GM12892 (cell line): ENCODE measurements at regions not wholly inside any gene's neighbourhood (a gene's known extent, or its start where the extent isn't known, plus 50 kb on each side); places are given as distances from the start of the nearest gene placed in this dataset.

Experiments
- POLR2A ChIP-seq: IDR thresholded peaks from 2 replicates; pipeline ENCODE4 v1.6.1; 2011; ENCODE audit warnings: low read depth, low read length, control low read depth
- POLR2AphosphoS5 ChIP-seq: IDR thresholded peaks from 2 replicates; pipeline ENCODE4 v1.6.1; 2011; ENCODE audit warnings: low read depth, low read length, control low read depth

DNA sequence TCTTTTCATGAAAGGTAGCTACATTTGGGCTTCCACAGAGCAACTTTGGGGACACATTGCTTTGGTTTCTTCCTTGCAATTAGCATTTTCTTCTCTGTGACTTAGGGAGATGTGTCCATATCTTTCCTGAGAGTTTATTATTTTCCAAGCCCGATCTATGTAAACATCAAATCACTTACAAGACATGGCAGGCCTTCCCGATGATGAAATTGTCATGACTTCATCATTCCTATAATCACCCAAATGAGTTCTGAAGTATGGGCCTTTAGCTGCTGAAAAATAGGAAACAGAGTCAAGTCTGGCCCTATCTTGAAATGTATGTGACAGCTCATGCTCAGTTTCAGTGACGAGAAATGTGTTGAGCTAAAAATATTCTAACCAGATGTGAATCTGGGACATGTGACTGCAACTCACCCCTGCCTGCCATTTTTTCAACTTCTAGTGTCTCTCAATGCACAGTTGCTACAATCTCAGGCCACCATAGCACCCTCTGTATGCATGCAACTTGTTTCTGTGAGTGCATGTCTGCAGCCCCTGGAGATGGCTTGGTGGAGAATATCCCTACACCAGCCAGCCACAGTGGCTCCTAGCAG is 199.6 kb upstream of the MAF start:
- TF ChIP-seq POLR2A: no peak
- no peak for TF ChIP-seq POLR2AphosphoS5
